Peyer's patch (tissue), 4 donors: ENCODE measurements at regions not wholly inside any gene's neighbourhood (a gene's known extent, or its start where the extent isn't known, plus 50 kb on each side); places are given as distances from the start of the nearest gene placed in this dataset.

Experiments
- DNase-seq, 3 donors: peaks; one replicate each; pipeline ENCODE4 v3.0.0-alpha.2; 2017 to 2019
- H3K27ac ChIP-seq, 4 donors: fragments of 200-600 bp; sonication (generic); one replicate each; pipeline ENCODE4 v1.5.1; 2016 to 2019
- H3K27me3 ChIP-seq, 2 donors: fragments of 200-600 bp; sonication (generic); one replicate each; pipeline ENCODE4 v1.5.1; 2019
- H3K36me3 ChIP-seq, 3 donors: fragments of 200-600 bp; sonication (generic); one replicate each; pipeline ENCODE4 v1.5.1; 2016 to 2019
- H3K4me1 ChIP-seq, 4 donors: fragments of 200-600 bp; sonication (generic); one replicate each; pipeline ENCODE4 v1.5.1; 2016 to 2019
- H3K4me3 ChIP-seq, 4 donors: fragments of 200-600 bp; sonication (generic); 1 replicate in 3 of 4; 2 replicates in 1 of 4; pipeline ENCODE4 v1.5.1; 2016 to 2019; ENCODE audit warnings: mild to moderate bottlenecking in 1 of 4
- H3K9me3 ChIP-seq, 4 donors: fragments of 200-600 bp; sonication (generic); one replicate each; pipeline ENCODE4 v1.5.1; 2016 to 2019; ENCODE audit warnings: mild to moderate bottlenecking in 1 of 4
- POLR2A ChIP-seq, 2 donors: fragments of 450-650 bp; IDR thresholded peaks; one replicate each; pipeline ENCODE4 v1.5.1; 2017; ENCODE audit warnings: antibody characterized with exemption in 2 of 2, mild to moderate bottlenecking in 2 of 2, moderate library complexity in 2 of 2
- TF ChIP-seq, protein P1 (sequence below), 6 experiments: fragments of 450-650 bp in 4 of 6; fragments of 200-600 bp in 2 of 6; sonication (generic) in 1 of 6; IDR thresholded peaks; one replicate each; pipeline ENCODE4 v1.5.1; 2017 to 2019; ENCODE audit warnings: antibody characterized with exemption in 6 of 6, mild to moderate bottlenecking in 3 of 6, moderate library complexity in 1 of 6

DNA sequence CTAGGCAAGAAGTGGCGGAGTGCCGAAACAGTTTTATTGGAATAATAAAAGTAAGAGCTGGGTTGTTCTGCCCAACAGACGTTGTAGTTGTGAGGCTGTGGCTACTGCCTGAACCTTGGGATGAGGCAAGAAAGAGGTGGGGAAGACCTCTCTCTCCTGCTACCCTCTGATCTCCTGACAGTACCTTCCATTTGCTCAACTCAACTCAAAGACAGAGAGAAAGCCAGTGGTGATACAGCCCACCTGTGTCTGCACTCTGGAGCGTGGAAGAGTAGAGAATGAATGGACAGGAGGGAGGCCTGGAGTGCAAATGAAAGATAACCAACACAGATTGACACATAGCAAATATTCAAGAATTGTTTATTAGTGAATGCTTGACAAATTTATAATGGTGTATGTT is 590.3 kb downstream of the NYAP2 start:
- no peaks in the 10 kb centered on the region for H3K36me3 ChIP-seq
- TF ChIP-seq POLR2A (IDR thresholded peaks at IDR 0.05), result no peak
- TF ChIP-seq, protein P1, sequence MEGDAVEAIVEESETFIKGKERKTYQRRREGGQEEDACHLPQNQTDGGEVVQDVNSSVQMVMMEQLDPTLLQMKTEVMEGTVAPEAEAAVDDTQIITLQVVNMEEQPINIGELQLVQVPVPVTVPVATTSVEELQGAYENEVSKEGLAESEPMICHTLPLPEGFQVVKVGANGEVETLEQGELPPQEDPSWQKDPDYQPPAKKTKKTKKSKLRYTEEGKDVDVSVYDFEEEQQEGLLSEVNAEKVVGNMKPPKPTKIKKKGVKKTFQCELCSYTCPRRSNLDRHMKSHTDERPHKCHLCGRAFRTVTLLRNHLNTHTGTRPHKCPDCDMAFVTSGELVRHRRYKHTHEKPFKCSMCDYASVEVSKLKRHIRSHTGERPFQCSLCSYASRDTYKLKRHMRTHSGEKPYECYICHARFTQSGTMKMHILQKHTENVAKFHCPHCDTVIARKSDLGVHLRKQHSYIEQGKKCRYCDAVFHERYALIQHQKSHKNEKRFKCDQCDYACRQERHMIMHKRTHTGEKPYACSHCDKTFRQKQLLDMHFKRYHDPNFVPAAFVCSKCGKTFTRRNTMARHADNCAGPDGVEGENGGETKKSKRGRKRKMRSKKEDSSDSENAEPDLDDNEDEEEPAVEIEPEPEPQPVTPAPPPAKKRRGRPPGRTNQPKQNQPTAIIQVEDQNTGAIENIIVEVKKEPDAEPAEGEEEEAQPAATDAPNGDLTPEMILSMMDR (IDR thresholded peaks at IDR 0.05), result no peak
- no peaks in the 10 kb centered on the region for H3K9me3 ChIP-seq
- no peak overlapping the region for H3K27ac ChIP-seq
- H3K27me3 ChIP-seq, result no peaks in the 10 kb centered on the region
- no peak overlapping the region for H3K4me3 ChIP-seq
- DNase-seq, result no peak
- no peaks in the 10 kb centered on the region for H3K4me1 ChIP-seq

DNA sequence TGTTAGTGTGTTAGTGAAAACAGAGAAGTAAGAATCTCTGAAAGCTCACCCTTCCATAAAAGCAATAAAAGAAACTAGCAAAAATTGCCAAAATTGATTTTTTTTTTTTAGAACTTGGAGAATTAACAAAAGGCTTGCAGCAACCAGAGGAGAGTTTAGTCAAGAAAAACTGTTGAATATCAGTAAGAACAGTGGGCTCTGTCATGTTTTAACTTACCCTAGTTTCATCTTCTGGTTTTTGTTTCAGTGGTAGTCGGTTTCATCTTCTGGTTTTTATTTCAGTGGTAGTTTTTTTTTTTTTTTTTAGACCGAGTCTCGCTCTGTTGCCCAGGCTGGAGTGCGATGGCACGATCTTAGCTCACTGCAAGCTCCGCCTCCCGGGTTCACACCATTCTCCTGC is 580.9 kb downstream of the NYAP2 start:
- Histone ChIP-seq H3K36me3 (no peaks in the 10 kb centered on the region), H3K4me1 (no peaks in the 10 kb centered on the region), H3K4me3 (no peak overlapping the region), H3K27ac (no peak overlapping the region), H3K9me3 (no peaks in the 10 kb centered on the region), H3K27me3 (no peaks in the 10 kb centered on the region)
- no peak for TF ChIP-seq POLR2A (IDR thresholded peaks at IDR 0.05)
- TF ChIP-seq, protein P1 (IDR thresholded peaks at IDR 0.05), result no peak
- DNase-seq, result no peak

DNA sequence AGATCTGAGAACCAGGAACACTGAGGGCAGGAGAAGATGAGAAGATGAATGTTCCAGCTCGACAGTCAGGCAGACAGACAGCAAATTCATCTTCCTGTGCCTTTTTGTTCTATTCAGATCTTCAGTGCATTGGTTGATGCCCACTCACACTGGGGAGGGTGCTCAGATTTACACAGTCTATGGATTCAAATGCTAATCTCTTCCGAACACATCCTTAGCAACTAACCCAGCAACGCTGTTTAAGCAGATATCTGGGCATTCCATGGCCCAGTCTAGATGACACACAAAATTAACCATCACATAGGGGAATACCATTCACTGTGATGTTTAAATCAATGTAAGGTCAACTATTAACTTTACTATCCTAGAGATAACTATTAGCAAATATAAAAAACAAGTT is 571.9 kb downstream of the NYAP2 start:
- H3K4me3 ChIP-seq, result no peak overlapping the region
- no peak for DNase-seq
- TF ChIP-seq, protein P1 (IDR thresholded peaks at IDR 0.05), result no peak
- TF ChIP-seq POLR2A (IDR thresholded peaks at IDR 0.05), result no peak
- no peaks in the 10 kb centered on the region for H3K36me3 ChIP-seq
- H3K27ac ChIP-seq, result no peak overlapping the region
- H3K27me3 ChIP-seq, result no peaks in the 10 kb centered on the region
- H3K4me1 ChIP-seq, result no peaks in the 10 kb centered on the region
- H3K9me3 ChIP-seq, result no peaks in the 10 kb centered on the region

DNA sequence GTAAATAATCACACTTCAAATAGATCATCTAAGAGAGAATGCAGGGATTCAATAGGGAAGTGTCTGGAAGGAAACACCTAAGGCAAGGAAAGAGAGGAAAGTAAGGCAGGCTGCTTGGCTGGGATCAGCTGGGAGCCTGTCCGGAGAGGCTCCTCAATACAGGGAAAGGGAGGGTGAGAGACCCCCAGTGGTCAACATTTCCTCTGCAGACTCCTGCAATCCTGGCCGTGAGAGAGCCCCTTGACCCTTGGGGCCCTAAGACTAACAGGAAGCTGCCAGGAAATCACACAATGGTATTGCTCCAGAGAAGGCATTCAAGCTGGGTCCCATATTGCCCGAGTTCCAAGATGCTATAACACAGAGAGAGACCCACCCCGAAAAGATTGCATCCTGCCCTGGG is 549.4 kb downstream of the NYAP2 start:
- peaks cover 0 to 3% (median 2%) of the 10 kb centered on the region in 4 donors for H3K9me3 ChIP-seq
- H3K4me1 ChIP-seq, result no peaks in the 10 kb centered on the region
- no peak overlapping the region for H3K4me3 ChIP-seq
- no peak overlapping the region for H3K27ac ChIP-seq
- no peak for DNase-seq
- H3K27me3 ChIP-seq, result no peaks in the 10 kb centered on the region
- TF ChIP-seq, protein P1 (IDR thresholded peaks at IDR 0.05), result no peak
- TF ChIP-seq POLR2A (IDR thresholded peaks at IDR 0.05), result no peak
- no peaks in the 10 kb centered on the region for H3K36me3 ChIP-seq

DNA sequence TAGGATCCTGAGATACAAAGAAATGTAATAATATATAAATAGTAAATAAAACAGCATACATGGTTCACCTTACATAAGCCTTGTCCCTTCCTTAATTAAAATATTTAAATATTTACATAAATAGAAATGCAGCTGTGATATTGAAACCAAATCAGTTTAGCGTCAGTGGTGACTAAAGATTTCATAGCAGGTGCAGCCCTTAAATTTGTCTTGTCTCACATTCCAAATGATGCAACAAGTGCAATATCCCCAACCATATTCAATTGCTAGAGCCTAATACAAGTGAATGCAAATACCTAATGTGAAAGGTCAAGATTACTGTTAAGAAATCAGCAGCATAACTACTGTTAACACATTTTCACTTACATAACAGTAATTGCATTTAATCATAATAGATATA is 539.5 kb downstream of the NYAP2 start:
- no peaks in the 10 kb centered on the region for H3K27me3 ChIP-seq
- no peak for DNase-seq

DNA sequence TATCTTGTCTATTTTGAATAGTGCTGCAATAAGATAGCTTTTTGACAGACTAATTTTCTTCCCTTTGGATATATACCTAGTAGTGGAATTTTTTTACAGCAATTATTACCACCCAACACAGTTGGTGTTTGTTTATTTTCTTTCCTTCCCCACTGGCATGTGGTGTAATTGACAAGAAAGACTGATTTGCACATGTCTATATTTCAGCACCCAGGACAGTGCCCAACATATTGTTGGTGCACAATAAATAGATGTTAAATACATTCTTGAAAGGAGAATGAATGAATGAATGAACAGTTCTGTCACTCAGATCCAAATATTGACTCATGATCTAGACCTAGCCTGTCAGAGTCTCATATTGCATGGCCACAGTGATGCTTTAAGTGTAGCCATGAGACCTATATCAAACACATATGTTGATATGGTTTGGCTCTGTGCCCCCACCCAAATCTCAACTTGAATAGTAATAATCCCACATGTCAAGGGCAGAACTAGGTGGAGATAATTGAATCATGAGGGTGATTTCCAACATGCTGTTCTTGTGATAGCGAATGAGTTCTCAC is 538.2 kb downstream of the NYAP2 start:
- Histone ChIP-seq H3K9me3 (no peaks in the 10 kb centered on the region), H3K36me3 (no peaks in the 10 kb centered on the region), H3K27ac (no peak overlapping the region), H3K4me1 (no peaks in the 10 kb centered on the region), H3K4me3 (no peak overlapping the region), H3K27me3 (no peaks in the 10 kb centered on the region)
- no peak for DNase-seq
- TF ChIP-seq, protein P1 (IDR thresholded peaks at IDR 0.05), result no peak
- no peak for TF ChIP-seq POLR2A (IDR thresholded peaks at IDR 0.05)

More for the DNA sequence above, 539.5 kb downstream of the NYAP2 start:
- no peak overlapping the region for H3K27ac ChIP-seq
- TF ChIP-seq POLR2A (IDR thresholded peaks at IDR 0.05), result no peak
- no peaks in the 10 kb centered on the region for H3K9me3 ChIP-seq
- no peaks in the 10 kb centered on the region for H3K36me3 ChIP-seq
- H3K4me1 ChIP-seq, result no peaks in the 10 kb centered on the region
- no peak overlapping the region for H3K4me3 ChIP-seq
